B cell (primary cell): ENCODE measurements at regions not wholly inside any gene's neighbourhood (a gene's known extent, or its start where the extent isn't known, plus 50 kb on each side); places are given as distances from the start of the nearest gene placed in this dataset.
A peak's percentile ranks its signal among the peaks of the same experiment; 100 is the strongest.

Experiments used
- ATAC-seq: fragments of 200-7000 bp; cut with Tn5 transposase; one replicate; pipeline ENCODE4 v1.10.0; 2021; ENCODE audit warnings: low read depth, mild to moderate bottlenecking, moderate number of reproducible peaks, moderate library complexity
- CTCF ChIA-PET: fragments of 350-600 bp; sonication (Branson Sonifier 250); formaldehyde crosslinking; loops from one replicate; lab custom pipeline; 2021; ENCODE audit warnings: antibody characterized with exemption, inconsistent platforms; lab: Charles Lee
- POLR2A ChIA-PET: fragments of 350-600 bp; sonication (Branson Sonifier 250); formaldehyde crosslinking; loops from one replicate; lab custom pipeline; 2021; ENCODE audit warnings: antibody characterized with exemption; lab: Charles Lee
- DNase-seq: peaks from one replicate; pipeline ENCODE4 v3.0.0; 2013
- H2AFZ ChIP-seq: 2 replicates; pipeline ENCODE4 v1.6.1; 2012; ENCODE audit warnings: mild to moderate bottlenecking, low read depth, low read length; ENCODE audit not compliant: insufficient read depth, poor library complexity, severe bottlenecking
- H3K27ac ChIP-seq, 2 donors: 1 replicate in 1 of 2; 2 replicates in 1 of 2; pipeline ENCODE4 v1.5.1; 2012 to 2013; ENCODE audit warnings: low read length in 2 of 2, mild to moderate bottlenecking in 2 of 2, moderate library complexity in 1 of 2
- H3K27me3 ChIP-seq, 4 experiments: fragments of 200-600 bp in 1 of 4; sonication (generic) in 1 of 4; replicated peaks in 1 of 4; 1 replicate in 2 of 4; 2 replicates in 2 of 4; pipeline versions ENCODE4 v1.6.1 to v1.7.0; 2013 to 2016; ENCODE audit warnings: low read length in 3 of 4, mild to moderate bottlenecking in 2 of 4, mixed read lengths in 1 of 4, moderate library complexity in 1 of 4; ENCODE audit not compliant: insufficient read depth in 4 of 4, control insufficient read depth in 3 of 4; ENCODE audit errors: control extremely low read depth in 1 of 4
- H3K36me3 ChIP-seq, 2 experiments: replicated peaks in 1 of 2; 1 replicate in 1 of 2; 2 replicates in 1 of 2; pipeline versions ENCODE4 v1.6.1 to v1.7.1; 2013; ENCODE audit warnings: low read length in 1 of 2; ENCODE audit not compliant: insufficient read depth in 2 of 2, control insufficient read depth in 1 of 2; ENCODE audit errors: control extremely low read depth in 1 of 2, extremely low read depth in 1 of 2
- H3K4me1 ChIP-seq, 2 donors: fragments of 200-600 bp in 1 of 2; sonication (generic) in 1 of 2; 1 replicate in 1 of 2; 2 replicates in 1 of 2; pipeline versions ENCODE4 v1.5.1 to v1.6.1; 2013 to 2017; ENCODE audit warnings: low read length in 2 of 2; ENCODE audit not compliant: control insufficient read depth in 2 of 2, insufficient read depth in 2 of 2
- H3K4me2 ChIP-seq: replicated peaks from 2 replicates; pipeline ENCODE3; 2012; ENCODE audit warnings: mild to moderate bottlenecking, low read depth, low read length; ENCODE audit not compliant: poor library complexity, severe bottlenecking
- H3K4me3 ChIP-seq, 5 experiments: fragments of 200-600 bp in 1 of 5; sonication (generic) in 1 of 5; 1 replicate in 3 of 5; 2 replicates in 2 of 5; pipeline versions ENCODE4 v1.5.1 to v1.7.0; 2011 to 2016; ENCODE audit warnings: low read length in 4 of 5, mild to moderate bottlenecking in 4 of 5, low read depth in 2 of 5, control low read depth in 1 of 5, moderate library complexity in 1 of 5; ENCODE audit not compliant: insufficient read depth in 1 of 5; ENCODE audit errors: control extremely low read depth in 1 of 5, extremely low read depth in 1 of 5
- H3K79me2 ChIP-seq: fragments of 200-600 bp; sonication (generic); one replicate; pipeline ENCODE4 v1.6.0; 2016; ENCODE audit warnings: low read length; ENCODE audit not compliant: control insufficient read depth, insufficient read depth
- H3K9ac ChIP-seq: fragments of 200-600 bp; sonication (generic); 2 replicates; pipeline ENCODE4 v1.6.1; 2017; ENCODE audit warnings: mild to moderate bottlenecking, low read length, moderate library complexity
- H3K9me3 ChIP-seq, 3 donors: one replicate each; pipeline versions ENCODE4 v1.6.1 to v1.7.1; 2013; ENCODE audit warnings: low read length in 2 of 3; ENCODE audit not compliant: control insufficient read depth in 2 of 3, insufficient read depth in 1 of 3; ENCODE audit errors: control extremely low read depth in 1 of 3
- H4K20me1 ChIP-seq: 2 replicates; pipeline ENCODE4 v1.6.0; 2012; ENCODE audit warnings: mild to moderate bottlenecking, low read length; ENCODE audit not compliant: insufficient read depth, control insufficient read depth, poor library complexity, severe bottlenecking
- H3K27ac Mint-ChIP-seq: one replicate; pipeline ENCODE4 v1.8.0; 2021; ENCODE audit warnings: mixed read lengths
- H3K27me3 Mint-ChIP-seq: one replicate; pipeline ENCODE4 v1.8.0; 2021; ENCODE audit warnings: mixed read lengths
- H3K4me1 Mint-ChIP-seq: one replicate; pipeline ENCODE4 v1.8.0; 2021; ENCODE audit warnings: mixed read lengths
- H3K4me3 Mint-ChIP-seq: one replicate; pipeline ENCODE4 v1.8.0; 2021; ENCODE audit warnings: mixed read lengths
- H3K9me3 Mint-ChIP-seq: one replicate; pipeline ENCODE4 v1.8.0; 2022; ENCODE audit warnings: mixed read lengths; ENCODE audit not compliant: insufficient read depth
- CTCF ChIP-seq: fragments of 200-600 bp; IDR thresholded peaks from one replicate; pipeline ENCODE4 v1.8.0; 2022; ENCODE audit warnings: antibody characterized with exemption, mild to moderate bottlenecking
- EZH2 ChIP-seq: IDR thresholded peaks from 2 replicates; pipeline ENCODE4 v1.6.1; 2012; ENCODE audit warnings: borderline replicate concordance, low read depth, mild to moderate bottlenecking, moderate library complexity, low read length; ENCODE audit not compliant: insufficient read depth, poor library complexity, severe bottlenecking
- WGBS: methylation state at CpG from one replicate; pipeline ENCODE4 v1.1.5; 2013; ENCODE audit warnings: missing lambda C conversion rate; ENCODE audit not compliant: insufficient coverage; 5-methylcytosine and 5-hydroxymethylcytosine counted together
- intact Hi-C: fragments of 100-400 bp; cut with micrococcal nuclease; formaldehyde crosslinking; loops from one replicate; pipeline ENCODE4 v1.10.0; 2022

DNA sequence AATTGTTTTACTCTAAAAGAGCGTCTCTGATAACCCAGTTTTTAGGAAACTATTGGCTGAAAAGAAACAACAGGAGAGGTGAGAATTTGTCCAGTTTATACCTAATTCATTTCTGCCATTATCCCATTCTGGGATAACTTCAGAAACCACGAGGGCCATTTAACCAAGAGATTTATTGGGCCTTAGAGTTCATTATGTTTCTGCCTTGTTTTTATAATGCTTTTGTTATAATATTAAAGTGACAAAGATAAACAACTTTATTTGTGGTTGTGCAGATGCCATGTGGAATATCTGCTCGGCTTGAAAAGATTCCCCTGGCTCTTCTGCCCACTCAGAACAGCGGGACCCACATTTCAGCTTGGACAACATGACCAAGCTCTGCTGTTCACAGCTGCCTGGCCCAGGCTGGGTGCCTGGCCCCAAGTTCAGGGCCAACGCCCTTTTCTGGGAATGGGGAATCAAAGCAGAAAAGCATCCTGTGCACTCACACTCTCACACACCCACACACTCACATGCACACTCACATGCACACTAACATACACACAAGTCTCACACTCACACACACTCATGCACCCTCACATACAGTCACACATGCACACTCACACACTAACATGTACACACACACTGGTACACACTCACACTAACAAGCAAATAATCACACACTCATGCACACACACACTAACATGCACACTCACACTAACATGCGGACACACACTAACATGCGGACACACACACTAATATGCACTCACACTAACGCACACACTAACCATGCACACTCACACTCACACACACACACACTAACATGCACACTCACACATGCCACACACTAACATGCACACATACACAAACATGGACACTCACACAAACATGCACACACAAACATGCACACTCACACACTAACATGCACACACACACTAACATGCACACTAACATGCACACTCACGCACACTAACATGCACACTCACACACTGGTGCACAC, 86.7 kb upstream of the NEDD9 start:
- H3K9ac ChIP-seq: no peak overlapping the region
- POLR2A ChIA-PET: interaction anchor here (0.7 kb wide), 1 partner anchor 11 kb away, joined by 3 read pairs; no protein-coding TSS in a partner anchor
- H2AFZ ChIP-seq: no peak overlapping the region
- intact Hi-C loops: no loop called here
- Mint-ChIP-seq H3K4me1 (peaks cover 42% of the 10 kb centered on the region), H3K27ac (peak overlapping the region; percentile 82), H3K9me3 (no peaks in the 10 kb centered on the region), H3K27me3 (no peaks in the 10 kb centered on the region), H3K4me3 (peak overlapping the region; percentile 2)
- CTCF ChIA-PET: interaction anchor here (0.8 to 0.9 kb wide), 2 partner anchors 9 to 177 kb away, joined by 3 to 5 read pairs; no protein-coding TSS in a partner anchor
- peak overlapping the region in 1 of 2 donors; percentile 66 for H3K27ac ChIP-seq
- 94% methylated on average over 7 of the region's 9 CpGs for WGBS
- peaks cover 11 to 13% of the 10 kb centered on the region in 2 donors for H3K4me1 ChIP-seq
- no peak for ATAC-seq
- DNase-seq: no peak
- H3K27me3 ChIP-seq: no peaks in the 10 kb centered on the region
- H3K9me3 ChIP-seq: no peaks in the 10 kb centered on the region
- peaks cover 75% of the 10 kb centered on the region for H4K20me1 ChIP-seq
- no peak overlapping the region for H3K4me3 ChIP-seq
- H3K79me2 ChIP-seq: peaks cover 93% of the 10 kb centered on the region
- H3K4me2 ChIP-seq: no peak overlapping the region
- H3K36me3 ChIP-seq: peaks cover 12 to 48% of the 10 kb centered on the region in 2 experiments
- TF ChIP-seq EZH2: no peak
- TF ChIP-seq CTCF: no peak
